GM18511 (cell line): ENCODE measurements at regions not wholly inside any gene's neighbourhood (a gene's known extent, or its start where the extent isn't known, plus 50 kb on each side); places are given as distances from the start of the nearest gene placed in this dataset.

Experiments
- ATAC-seq: cut with Tn5 transposase; IDR thresholded peaks from one replicate; pipeline ENCODE4 v1.9.1; 2021; ENCODE audit warnings: mild to moderate bottlenecking, moderate library complexity; ENCODE audit not compliant: unreplicated experiment

GRCh38 chr12:131606218-131606901 lies 104.5 kb upstream of the SFSWAP start:
- no peak for ATAC-seq

- peak; percentile 88 for ATAC-seq
Observed at GRCh38 chr12:131607658-131608447, 103.0 kb upstream of the SFSWAP start.

DNA sequence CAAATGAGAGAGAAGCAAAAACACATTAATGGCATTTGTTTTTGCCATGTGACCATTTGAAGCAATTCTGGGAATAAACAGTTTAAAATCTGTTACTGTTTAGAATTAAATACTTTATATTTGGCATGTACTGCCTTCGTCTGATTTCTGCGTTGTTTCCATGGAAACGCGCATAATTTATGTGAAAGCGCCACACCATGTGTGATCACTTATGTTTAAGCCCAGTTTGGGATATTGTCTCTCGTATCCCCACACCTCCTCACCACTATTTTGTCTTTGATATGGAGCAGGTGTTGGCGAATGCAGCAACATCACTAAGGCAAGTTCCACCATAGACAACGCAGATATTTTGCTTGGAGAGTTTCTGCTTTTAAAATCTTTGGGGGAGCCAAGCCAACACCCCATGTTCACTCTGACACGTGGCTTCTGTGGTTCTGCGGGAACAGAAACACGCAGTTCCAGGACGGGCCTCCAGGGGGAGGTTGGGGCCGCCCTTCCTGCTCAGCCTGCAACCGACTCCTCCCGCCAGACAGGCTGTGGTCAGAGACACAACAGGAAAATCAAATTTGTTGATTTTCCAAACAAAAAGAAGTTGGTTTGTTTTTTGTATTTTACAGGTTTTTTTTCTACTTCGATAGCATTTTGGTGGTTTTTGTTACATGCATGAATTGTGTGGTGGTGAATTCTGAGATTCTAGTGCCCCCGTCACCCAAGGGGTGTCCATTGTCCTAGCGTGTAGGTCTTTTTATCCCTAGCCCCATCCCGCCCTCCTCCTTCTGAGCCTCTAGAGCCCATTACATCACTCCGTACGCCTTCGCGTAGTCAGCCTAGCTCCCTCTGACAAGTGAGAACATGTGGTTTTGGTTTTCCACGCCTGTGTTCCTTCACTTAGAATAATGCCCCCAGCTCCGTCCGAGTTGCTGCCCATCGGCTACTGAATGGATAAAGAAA lies 101.9 kb upstream of the SFSWAP start:
- ATAC-seq: no peak

- ATAC-seq: no peak
Observed at GRCh38 chr12:131609762-131610161, 101.1 kb upstream of the SFSWAP start.

DNA sequence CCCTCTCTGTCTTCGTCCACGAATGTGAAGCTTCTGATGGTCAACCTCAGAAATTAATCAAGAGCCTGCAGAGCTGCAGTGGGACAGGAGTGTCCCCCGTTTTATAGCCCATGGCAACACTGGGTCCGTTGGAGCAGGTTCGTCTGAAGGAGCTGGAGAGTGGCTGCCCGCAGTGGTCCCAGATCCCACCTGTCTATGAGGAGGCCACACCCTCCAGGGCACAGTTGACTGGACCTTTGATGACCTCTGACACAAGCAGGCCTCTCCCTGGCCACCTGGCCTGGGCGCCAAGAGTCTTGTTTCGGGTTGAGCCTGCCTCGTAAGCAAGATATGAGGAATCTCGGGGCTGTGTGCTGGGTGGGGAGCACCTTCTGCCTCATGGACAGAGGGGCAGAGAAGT lies 100.7 kb upstream of the SFSWAP start:
- no peak for ATAC-seq

DNA sequence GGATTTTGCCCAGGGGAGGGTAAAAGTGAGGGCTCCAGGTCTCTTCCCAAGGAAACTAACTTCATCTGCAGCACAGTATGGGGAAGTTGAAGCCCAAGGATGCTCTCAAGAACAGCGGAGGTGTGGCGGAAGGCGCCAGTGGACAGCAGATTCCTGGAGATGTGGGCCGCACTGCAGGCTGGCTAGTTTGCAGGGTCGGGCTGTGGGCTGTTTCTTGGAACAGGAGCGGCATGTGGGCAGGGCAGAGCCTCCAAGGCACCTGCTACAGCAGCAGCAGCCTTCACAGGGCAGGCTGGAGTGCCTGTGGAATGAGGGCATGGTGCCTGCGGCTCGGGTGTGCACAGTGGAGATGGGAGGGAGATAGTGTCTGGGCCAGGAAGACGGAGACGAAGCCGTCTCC lies 100.0 kb upstream of the SFSWAP start:
- ATAC-seq: no peak

DNA sequence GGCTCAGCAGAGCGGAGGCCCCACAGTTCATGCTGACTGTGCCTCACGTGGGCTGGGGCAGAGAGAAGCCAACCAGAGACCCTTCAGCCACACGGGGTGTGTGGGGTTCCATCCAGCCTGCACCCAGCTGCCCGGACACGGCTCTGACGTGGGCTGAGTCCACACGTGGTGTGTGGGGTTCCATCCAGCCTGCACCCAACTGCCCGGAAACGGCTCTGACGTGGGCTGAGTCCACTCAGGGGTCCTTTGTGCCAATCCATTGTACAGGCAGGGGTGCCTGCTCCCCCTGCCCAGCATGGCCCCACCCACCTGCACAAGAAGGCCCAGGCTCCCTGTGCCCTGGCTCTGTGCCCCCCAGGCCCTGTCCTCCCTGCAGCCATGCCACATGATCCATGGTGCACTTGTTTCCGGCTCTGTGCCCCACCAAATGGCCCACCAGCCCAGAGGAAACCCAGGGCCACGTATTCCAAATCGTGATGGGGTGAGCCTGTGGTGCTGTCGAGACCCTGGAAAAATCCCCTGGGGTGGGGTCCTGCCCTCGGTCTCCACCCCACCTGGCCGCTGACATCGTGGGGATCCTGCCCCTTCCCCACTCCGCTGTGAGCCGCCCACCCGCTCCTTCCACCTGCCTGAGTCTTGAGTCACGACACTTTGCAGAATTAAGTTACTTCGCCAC lies 99.3 kb upstream of the SFSWAP start:
- ATAC-seq: no peak

- ATAC-seq: no peak
Observed at GRCh38 chr12:131612092-131612755, 98.7 kb upstream of the SFSWAP start.

DNA sequence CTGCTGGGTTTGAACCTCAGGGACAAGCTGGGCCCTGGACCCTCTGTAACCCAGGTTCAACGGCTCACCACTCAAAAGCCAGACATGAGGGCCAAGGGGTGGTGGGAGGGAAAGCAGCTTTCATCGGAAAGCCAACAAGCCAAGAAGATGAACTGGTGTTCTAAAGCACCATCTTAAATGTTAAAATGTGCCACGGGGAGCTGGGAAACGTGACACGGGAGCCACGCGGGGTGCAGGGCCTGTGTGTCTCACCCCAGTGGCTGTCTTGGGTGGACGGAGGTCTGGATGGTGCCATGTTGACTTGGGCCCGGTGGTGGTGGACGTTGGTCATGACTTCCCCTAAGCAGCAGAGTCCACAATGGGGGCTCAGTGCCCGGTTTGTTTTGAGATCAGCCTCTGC lies 97.7 kb upstream of the SFSWAP start:
- ATAC-seq: no peak

- no peak for ATAC-seq
Observed at GRCh38 chr12:131613678-131614077, 97.2 kb upstream of the SFSWAP start.

- ATAC-seq: no peak
Observed at GRCh38 chr12:131615326-131616042, 95.4 kb upstream of the SFSWAP start.

DNA sequence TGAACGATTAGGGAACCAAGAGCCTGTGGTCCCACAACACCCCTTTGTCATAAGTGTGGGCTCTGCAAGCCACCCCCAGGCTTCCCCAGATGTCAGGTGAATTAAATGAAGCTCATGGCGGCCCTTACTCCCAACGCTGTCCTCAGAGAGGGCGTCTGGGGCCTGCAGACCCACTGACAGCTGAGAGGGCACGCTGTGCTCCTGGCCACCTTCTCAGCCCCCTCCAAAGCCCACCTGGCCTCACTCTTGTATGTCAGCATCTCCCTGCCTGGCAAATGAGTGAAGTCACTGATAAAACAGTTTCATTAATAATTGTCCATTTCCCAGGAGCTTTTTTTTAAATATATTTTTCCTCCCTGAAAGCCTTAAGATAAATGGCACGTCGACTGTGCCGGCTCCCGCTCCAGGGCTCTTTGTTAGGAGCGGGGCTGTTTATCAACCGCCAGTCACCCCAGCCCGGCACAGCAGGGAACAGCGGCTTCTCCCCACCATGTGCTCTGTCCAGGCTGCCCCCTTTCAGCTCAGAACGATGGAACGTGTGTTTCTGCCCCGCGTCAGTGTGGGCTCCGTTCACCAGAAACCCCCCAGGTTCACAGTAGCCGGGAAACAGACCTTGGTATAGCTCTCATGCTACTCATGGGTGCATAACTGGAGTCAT lies 94.7 kb upstream of the SFSWAP start:
- ATAC-seq: no peak

GRCh38 chr12:131616738-131617137 lies 94.2 kb upstream of the SFSWAP start:
- no peak for ATAC-seq

DNA sequence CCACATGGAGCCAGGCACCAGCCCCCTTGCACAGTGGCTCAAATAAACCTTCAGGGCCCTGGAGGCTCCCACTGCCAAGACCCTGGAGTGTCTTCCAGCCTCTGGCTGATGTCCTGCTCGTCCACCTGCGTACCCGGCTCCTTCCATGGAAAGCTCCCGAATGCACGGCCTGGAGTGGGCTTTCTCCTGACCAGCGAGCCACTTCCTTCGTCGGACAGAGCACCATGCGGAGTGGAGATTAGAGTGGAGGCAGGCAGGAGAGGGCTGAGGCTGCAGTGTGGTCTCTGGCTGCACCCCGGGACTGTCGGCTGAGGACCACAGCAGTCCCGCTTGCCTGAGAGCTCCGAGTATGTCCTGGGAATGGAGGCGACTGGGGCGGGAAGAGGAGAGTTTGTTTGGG lies 93.7 kb upstream of the SFSWAP start:
- no peak for ATAC-seq

GRCh38 chr12:131617596-131618302 lies 93.1 kb upstream of the SFSWAP start:
- no peak for ATAC-seq

GRCh38 chr12:131618303-131618658 lies 92.6 kb upstream of the SFSWAP start:
- ATAC-seq: no peak

DNA sequence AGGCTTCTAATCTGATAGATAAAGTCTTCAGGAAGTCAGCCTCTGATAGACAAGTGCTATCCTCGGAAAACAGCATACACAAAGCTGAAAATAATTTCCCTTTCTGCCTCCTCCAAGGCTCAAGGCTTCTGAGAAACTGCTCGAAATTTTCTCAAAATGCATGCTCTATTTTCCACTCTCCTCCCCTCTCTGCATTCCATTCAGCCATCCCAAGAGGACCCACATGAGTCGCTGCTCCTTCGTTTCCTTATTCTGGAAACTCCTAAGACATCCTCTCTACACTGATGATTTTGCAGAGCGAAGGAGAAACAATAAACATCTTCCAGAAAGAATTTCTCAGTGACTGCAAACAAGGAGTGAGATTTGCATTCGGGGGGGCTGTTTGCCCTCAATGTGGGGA lies 92.2 kb upstream of the SFSWAP start:
- ATAC-seq: no peak

- ATAC-seq: no peak
Observed at GRCh38 chr12:131619106-131619642, 91.7 kb upstream of the SFSWAP start.
